Progenitor cell of endocrine pancreas (in vitro differentiated cells): ENCODE measurements at regions not wholly inside any gene's neighbourhood (a gene's known extent, or its start where the extent isn't known, plus 50 kb on each side); places are given as distances from the start of the nearest gene placed in this dataset.

ENCODE experiments used
- DNase-seq: peaks from one replicate; pipeline ENCODE4 v3.0.0; 2021; ENCODE audit warnings: low spot score; ENCODE audit not compliant: unreplicated experiment
- H3K27ac Mint-ChIP-seq: 2 replicates; pipeline ENCODE4 v1.8.0; 2021; ENCODE audit warnings: mild to moderate bottlenecking, moderate library complexity, mixed read lengths
- H3K27me3 Mint-ChIP-seq: 2 replicates; pipeline ENCODE4 v1.8.0; 2021; ENCODE audit warnings: mixed read lengths
- H3K36me3 Mint-ChIP-seq: 2 replicates; pipeline ENCODE4 v1.8.0; 2022; ENCODE audit warnings: mixed read lengths; ENCODE audit not compliant: insufficient read depth
- H3K4me1 Mint-ChIP-seq: 2 replicates; pipeline ENCODE4 v1.8.0; 2021; ENCODE audit warnings: low read depth, mixed read lengths
- H3K4me3 Mint-ChIP-seq: 2 replicates; pipeline ENCODE4 v1.8.0; 2021; ENCODE audit warnings: low read depth, mild to moderate bottlenecking, moderate library complexity, mixed read lengths
- H3K9me3 Mint-ChIP-seq: 2 replicates; pipeline ENCODE4 v1.8.0; 2021; ENCODE audit warnings: low read depth, mixed read lengths
- TF ChIP-seq, protein P1 (sequence below): fragments of 200-600 bp; sonication (generic); IDR thresholded peaks from one replicate; pipeline ENCODE4 v1.5.0; 2021; ENCODE audit warnings: antibody characterized with exemption, mild to moderate bottlenecking; ENCODE audit not compliant: unreplicated experiment

- Mint-ChIP-seq H3K27me3 (no peaks in the 10 kb centered on the region), H3K4me3 (no peak overlapping the region), H3K4me1 (no peaks in the 10 kb centered on the region), H3K9me3 (no peaks in the 10 kb centered on the region), H3K36me3 (no peaks in the 10 kb centered on the region), H3K27ac (no peak overlapping the region)
- TF ChIP-seq, protein P1, sequence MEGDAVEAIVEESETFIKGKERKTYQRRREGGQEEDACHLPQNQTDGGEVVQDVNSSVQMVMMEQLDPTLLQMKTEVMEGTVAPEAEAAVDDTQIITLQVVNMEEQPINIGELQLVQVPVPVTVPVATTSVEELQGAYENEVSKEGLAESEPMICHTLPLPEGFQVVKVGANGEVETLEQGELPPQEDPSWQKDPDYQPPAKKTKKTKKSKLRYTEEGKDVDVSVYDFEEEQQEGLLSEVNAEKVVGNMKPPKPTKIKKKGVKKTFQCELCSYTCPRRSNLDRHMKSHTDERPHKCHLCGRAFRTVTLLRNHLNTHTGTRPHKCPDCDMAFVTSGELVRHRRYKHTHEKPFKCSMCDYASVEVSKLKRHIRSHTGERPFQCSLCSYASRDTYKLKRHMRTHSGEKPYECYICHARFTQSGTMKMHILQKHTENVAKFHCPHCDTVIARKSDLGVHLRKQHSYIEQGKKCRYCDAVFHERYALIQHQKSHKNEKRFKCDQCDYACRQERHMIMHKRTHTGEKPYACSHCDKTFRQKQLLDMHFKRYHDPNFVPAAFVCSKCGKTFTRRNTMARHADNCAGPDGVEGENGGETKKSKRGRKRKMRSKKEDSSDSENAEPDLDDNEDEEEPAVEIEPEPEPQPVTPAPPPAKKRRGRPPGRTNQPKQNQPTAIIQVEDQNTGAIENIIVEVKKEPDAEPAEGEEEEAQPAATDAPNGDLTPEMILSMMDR = no peak
- no peak for DNase-seq
Observed at GRCh38 chr3:159624616-159625015, 364.0 kb upstream of the IL12A start.

GRCh38 chr3:159625594-159625993 is 363.0 kb upstream of the IL12A start:
- H3K4me1 Mint-ChIP-seq = no peaks in the 10 kb centered on the region
- no peaks in the 10 kb centered on the region for H3K9me3 Mint-ChIP-seq

GRCh38 chr3:159626598-159626997 is 362.0 kb upstream of the IL12A start:
- DNase-seq = no peak
- TF ChIP-seq, protein P1 = no peak
- Mint-ChIP-seq H3K9me3 (no peaks in the 10 kb centered on the region), H3K4me3 (no peak overlapping the region), H3K36me3 (no peaks in the 10 kb centered on the region), H3K27me3 (no peaks in the 10 kb centered on the region), H3K4me1 (no peaks in the 10 kb centered on the region), H3K27ac (no peak overlapping the region)

More at GRCh38 chr3:159625594-159625993, 363.0 kb upstream of the IL12A start:
- no peaks in the 10 kb centered on the region for H3K36me3 Mint-ChIP-seq
- TF ChIP-seq, protein P1 = no peak
- no peak overlapping the region for H3K27ac Mint-ChIP-seq
- DNase-seq = no peak
- no peaks in the 10 kb centered on the region for H3K27me3 Mint-ChIP-seq
- no peak overlapping the region for H3K4me3 Mint-ChIP-seq

GRCh38 chr3:159627229-159627628 is 361.4 kb upstream of the IL12A start:
- TF ChIP-seq, protein P1 = no peak
- Mint-ChIP-seq H3K4me3 (no peak overlapping the region), H3K36me3 (no peaks in the 10 kb centered on the region), H3K9me3 (no peaks in the 10 kb centered on the region), H3K27me3 (no peaks in the 10 kb centered on the region), H3K27ac (no peak overlapping the region), H3K4me1 (no peaks in the 10 kb centered on the region)
- no peak for DNase-seq

GRCh38 chr3:159627634-159628033 is 361.0 kb upstream of the IL12A start:
- no peaks in the 10 kb centered on the region for H3K36me3 Mint-ChIP-seq
- H3K9me3 Mint-ChIP-seq = no peaks in the 10 kb centered on the region
- no peak for DNase-seq
- no peak overlapping the region for H3K27ac Mint-ChIP-seq
- no peaks in the 10 kb centered on the region for H3K4me1 Mint-ChIP-seq
- TF ChIP-seq, protein P1 = no peak
- no peaks in the 10 kb centered on the region for H3K27me3 Mint-ChIP-seq
- no peak overlapping the region for H3K4me3 Mint-ChIP-seq
